Liver (tissue), 3 donors: ENCODE measurements at regions not wholly inside any gene's neighbourhood (a gene's known extent, or its start where the extent isn't known, plus 50 kb on each side); places are given as distances from the start of the nearest gene placed in this dataset.

Source experiments
- CTCF ChIP-seq: fragments of 150-350 bp; IDR thresholded peaks from 2 replicates; pipeline ENCODE4 v1.5.1; 2017; ENCODE audit warnings: improper control_type of control experiment, low read depth, low read length; ENCODE audit not compliant: missing input control
- GABPA ChIP-seq, 2 donors: IDR thresholded peaks in 1 of 2; conservative IDR thresholded peaks in 1 of 2; 2 replicates each; pipeline ENCODE4 v1.6.1; 2016; ENCODE audit warnings: antibody characterized with exemption in 2 of 2, mild to moderate bottlenecking in 1 of 2, moderate library complexity in 1 of 2
- YY1 ChIP-seq: IDR thresholded peaks from 2 replicates; pipeline ENCODE4 v1.6.1; 2016; ENCODE audit warnings: antibody characterized with exemption, mild to moderate bottlenecking
- donor health status: healthy.
- donor health status: healthy.

GRCh38 chr5:62948301-62948700, 369.7 kb downstream of the LRRC70 start:
- no peak for TF ChIP-seq YY1
- no peak for TF ChIP-seq CTCF
- TF ChIP-seq GABPA (IDR thresholded peaks at IDR 0.05 in 1 of 2, conservative IDR thresholded peaks at IDR 0.05 in 1 of 2), result no peak
